ENCODE measurements at regions not wholly inside any gene's neighbourhood (a gene's known extent, or its start where the extent isn't known, plus 50 kb on each side); places are given as distances from the start of the nearest gene placed in this dataset.
"Not testable (repeated sequence)": the region's sequence is repeated elsewhere in the genome, so short reads cannot be mapped to it uniquely, and the experiment has no call there.

GRCh38 chr19:28443361-28443760, 769.6 kb downstream of the UQCRFS1 start:
- H3K4me3 Mint-ChIP-seq: no peak overlapping the region
- DNase-seq: no peak
- H3K4me1 Mint-ChIP-seq: peaks cover 0 to 3% (median 0%) of the 10 kb centered on the region in 4 donors
- Histone ChIP-seq H3K27me3 (ENCODE audit: insufficient read depth, low read length) (no peaks in the 10 kb centered on the region), H3K9me3 (ENCODE audit: control insufficient read depth in 1 of 2, low read length in 2 of 2) (no peaks in the 10 kb centered on the region), H3K4me3 (ENCODE audit: low read length in 2 of 2) (no peak overlapping the region), H3K27ac (ENCODE audit: low read depth, low read length) (no peak overlapping the region), H3K4me1 (ENCODE audit: insufficient read depth, low read length) (no peaks in the 10 kb centered on the region), H3K36me3 (ENCODE audit: insufficient read depth, low read length) (no peaks in the 10 kb centered on the region)
- H3K36me3 Mint-ChIP-seq: no peaks in the 10 kb centered on the region
- POLR2A ChIA-PET (ENCODE audit: partially characterized antibody): no interaction called here
- intact Hi-C loops (cut with micrococcal nuclease): no loop called here
- no peak overlapping the region for H3K27ac Mint-ChIP-seq
- peaks cover 0 to 10% (median 0%) of the 10 kb centered on the region in 8 donors for H3K9me3 Mint-ChIP-seq
- H3K27me3 Mint-ChIP-seq: no peaks in the 10 kb centered on the region
- CTCF ChIA-PET (ENCODE audit: partially characterized antibody): no interaction called here

- ChIA-PET CTCF (ENCODE audit: partially characterized antibody) (interaction anchor here (1.1 kb wide), 1 partner anchor 29 kb away, joined by 3 read pairs; no protein-coding TSS in a partner anchor), POLR2A (ENCODE audit: partially characterized antibody) (no interaction called here)
- no peak overlapping the region for H3K27ac Mint-ChIP-seq
- Histone ChIP-seq H3K36me3 (ENCODE audit: insufficient read depth, low read length) (no peaks in the 10 kb centered on the region), H3K4me1 (ENCODE audit: insufficient read depth, low read length) (no peaks in the 10 kb centered on the region), H3K27me3 (ENCODE audit: insufficient read depth, low read length) (no peaks in the 10 kb centered on the region), H3K4me3 (ENCODE audit: low read length in 2 of 2) (no peak overlapping the region), H3K9me3 (ENCODE audit: control insufficient read depth in 1 of 2, low read length in 2 of 2) (no peaks in the 10 kb centered on the region), H3K27ac (ENCODE audit: low read depth, low read length) (no peak overlapping the region)
- no peaks in the 10 kb centered on the region for H3K36me3 Mint-ChIP-seq
- intact Hi-C loops (cut with micrococcal nuclease): no loop called here
- peaks cover 0 to 18% (median 10%) of the 10 kb centered on the region in 8 donors for H3K9me3 Mint-ChIP-seq
- no peak overlapping the region for H3K4me3 Mint-ChIP-seq
- DNase-seq: no peak
- H3K4me1 Mint-ChIP-seq: no peaks in the 10 kb centered on the region
- peaks cover 0 to 2% of the 10 kb centered on the region in 2 donors for H3K27me3 Mint-ChIP-seq
Measured at GRCh38 chr19:28437390-28438346, 775.3 kb downstream of the UQCRFS1 start.

GRCh38 chr19:28436320-28436719, 776.6 kb downstream of the UQCRFS1 start:
- intact Hi-C loops (cut with micrococcal nuclease): no loop called here
- Mint-ChIP-seq H3K4me1 (no peaks in the 10 kb centered on the region), H3K9me3 (peaks cover 0 to 25% (median 16%) of the 10 kb centered on the region in 8 donors), H3K27ac (no peak overlapping the region), H3K36me3 (no peaks in the 10 kb centered on the region), H3K27me3 (peaks cover 0 to 2% of the 10 kb centered on the region in 2 donors), H3K4me3 (no peak overlapping the region)
- CTCF ChIA-PET (ENCODE audit: partially characterized antibody): no interaction called here
- POLR2A ChIA-PET (ENCODE audit: partially characterized antibody): no interaction called here
- Histone ChIP-seq H3K4me1 (ENCODE audit: insufficient read depth, low read length) (no peaks in the 10 kb centered on the region), H3K4me3 (ENCODE audit: low read length in 2 of 2) (no peak overlapping the region), H3K27ac (ENCODE audit: low read depth, low read length) (no peak overlapping the region), H3K36me3 (ENCODE audit: insufficient read depth, low read length) (no peaks in the 10 kb centered on the region), H3K27me3 (ENCODE audit: insufficient read depth, low read length) (no peaks in the 10 kb centered on the region), H3K9me3 (ENCODE audit: control insufficient read depth in 1 of 2, low read length in 2 of 2) (no peaks in the 10 kb centered on the region)
- DNase-seq: no peak

GRCh38 chr19:28435551-28436271, 777.2 kb downstream of the UQCRFS1 start:
- H3K9me3 Mint-ChIP-seq: peaks cover 0 to 25% (median 16%) of the 10 kb centered on the region in 8 donors
- H3K4me1 Mint-ChIP-seq: no peaks in the 10 kb centered on the region
- peaks cover 0 to 2% of the 10 kb centered on the region in 2 donors for H3K27me3 Mint-ChIP-seq
- H3K36me3 Mint-ChIP-seq: no peaks in the 10 kb centered on the region
- CTCF ChIA-PET (ENCODE audit: partially characterized antibody): no interaction called here
- no peaks in the 10 kb centered on the region for H3K4me1 ChIP-seq (ENCODE audit: insufficient read depth, low read length)
- H3K4me3 Mint-ChIP-seq: no peak overlapping the region
- H3K36me3 ChIP-seq (ENCODE audit: insufficient read depth, low read length): no peaks in the 10 kb centered on the region
- no peak overlapping the region for H3K27ac Mint-ChIP-seq
- POLR2A ChIA-PET (ENCODE audit: partially characterized antibody): no interaction called here
- H3K9me3 ChIP-seq (ENCODE audit: control insufficient read depth in 1 of 2, low read length in 2 of 2): no peaks in the 10 kb centered on the region
- no peaks in the 10 kb centered on the region for H3K27me3 ChIP-seq (ENCODE audit: insufficient read depth, low read length)
- H3K27ac ChIP-seq (ENCODE audit: low read depth, low read length): no peak overlapping the region
- intact Hi-C loops (cut with micrococcal nuclease): no loop called here
- no peak overlapping the region for H3K4me3 ChIP-seq (ENCODE audit: low read length in 2 of 2)
- DNase-seq: no peak

GRCh38 chr19:28434794-28435193, 778.2 kb downstream of the UQCRFS1 start:
- peaks cover 0 to 26% (median 16%) of the 10 kb centered on the region in 8 donors for H3K9me3 Mint-ChIP-seq
- intact Hi-C loops (cut with micrococcal nuclease); H3K27ac ChIP-seq (ENCODE audit: low read depth, low read length); H3K36me3 ChIP-seq (ENCODE audit: insufficient read depth, low read length); H3K4me1 ChIP-seq (ENCODE audit: insufficient read depth, low read length); H3K4me3 Mint-ChIP-seq; H3K36me3 Mint-ChIP-seq; DNase-seq; H3K4me1 Mint-ChIP-seq; H3K4me3 ChIP-seq (ENCODE audit: low read length in 2 of 2); H3K27ac Mint-ChIP-seq; H3K9me3 ChIP-seq (ENCODE audit: control insufficient read depth in 1 of 2, low read length in 2 of 2); POLR2A ChIA-PET (ENCODE audit: partially characterized antibody); H3K27me3 ChIP-seq (ENCODE audit: insufficient read depth, low read length); CTCF ChIA-PET (ENCODE audit: partially characterized antibody); H3K27me3 Mint-ChIP-seq: not testable (repeated sequence)

- intact Hi-C loops (cut with micrococcal nuclease); H3K27me3 Mint-ChIP-seq; H3K36me3 ChIP-seq (ENCODE audit: insufficient read depth, low read length); H3K9me3 ChIP-seq (ENCODE audit: control insufficient read depth in 1 of 2, low read length in 2 of 2); H3K4me3 ChIP-seq (ENCODE audit: low read length in 2 of 2); DNase-seq; H3K27ac ChIP-seq (ENCODE audit: low read depth, low read length); H3K4me3 Mint-ChIP-seq; H3K4me1 ChIP-seq (ENCODE audit: insufficient read depth, low read length); H3K4me1 Mint-ChIP-seq; CTCF ChIA-PET (ENCODE audit: partially characterized antibody); H3K27ac Mint-ChIP-seq; H3K27me3 ChIP-seq (ENCODE audit: insufficient read depth, low read length); H3K36me3 Mint-ChIP-seq; POLR2A ChIA-PET (ENCODE audit: partially characterized antibody): not testable (repeated sequence)
- H3K9me3 Mint-ChIP-seq: peaks cover 0 to 26% (median 16%) of the 10 kb centered on the region in 8 donors
Measured at GRCh38 chr19:28434365-28434764, 778.6 kb downstream of the UQCRFS1 start.

GRCh38 chr19:28433166-28433565, 779.8 kb downstream of the UQCRFS1 start:
- DNase-seq; H3K36me3 Mint-ChIP-seq; H3K9me3 ChIP-seq (ENCODE audit: control insufficient read depth in 1 of 2, low read length in 2 of 2); H3K4me3 Mint-ChIP-seq; POLR2A ChIA-PET (ENCODE audit: partially characterized antibody); H3K27ac Mint-ChIP-seq; H3K27ac ChIP-seq (ENCODE audit: low read depth, low read length); H3K4me1 ChIP-seq (ENCODE audit: insufficient read depth, low read length); H3K27me3 Mint-ChIP-seq; intact Hi-C loops (cut with micrococcal nuclease); H3K27me3 ChIP-seq (ENCODE audit: insufficient read depth, low read length); CTCF ChIA-PET (ENCODE audit: partially characterized antibody); H3K4me1 Mint-ChIP-seq; H3K4me3 ChIP-seq (ENCODE audit: low read length in 2 of 2); H3K36me3 ChIP-seq (ENCODE audit: insufficient read depth, low read length): not testable (repeated sequence)
- H3K9me3 Mint-ChIP-seq: peaks cover 0 to 26% (median 16%) of the 10 kb centered on the region in 8 donors
